GM12873 (cell line): ENCODE measurements at regions not wholly inside any gene's neighbourhood (a gene's known extent, or its start where the extent isn't known, plus 50 kb on each side); places are given as distances from the start of the nearest gene placed in this dataset.

Source experiments
- TF ChIP-seq, protein P1 (sequence below): IDR thresholded peaks from 2 replicates; pipeline ENCODE4 v1.5.1; 2012; ENCODE audit warnings: low read depth, mild to moderate bottlenecking, moderate library complexity, low read length, control low read depth; ENCODE audit not compliant: insufficient read depth; ENCODE audit errors: missing control alignments

DNA sequence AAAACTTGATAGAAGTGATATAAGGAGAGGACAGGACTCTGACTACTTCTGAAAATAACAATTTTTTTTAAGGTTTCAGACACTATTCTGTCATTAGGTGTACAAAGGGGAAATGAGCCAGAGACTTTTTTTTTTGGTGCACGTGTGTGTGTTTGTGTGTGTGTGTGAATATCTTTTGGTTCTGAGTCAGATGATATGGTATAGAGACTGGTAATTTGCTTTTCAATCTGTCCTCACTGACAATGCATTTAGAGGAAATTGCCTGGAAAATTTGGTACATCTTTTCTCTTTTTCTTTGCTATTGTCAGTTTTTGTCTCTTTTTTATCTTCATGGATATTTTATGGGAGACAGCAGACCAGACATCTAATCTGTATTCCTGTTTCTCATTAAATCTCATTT, 59.3 kb downstream of the DDIT4L start:
- TF ChIP-seq, protein P1, sequence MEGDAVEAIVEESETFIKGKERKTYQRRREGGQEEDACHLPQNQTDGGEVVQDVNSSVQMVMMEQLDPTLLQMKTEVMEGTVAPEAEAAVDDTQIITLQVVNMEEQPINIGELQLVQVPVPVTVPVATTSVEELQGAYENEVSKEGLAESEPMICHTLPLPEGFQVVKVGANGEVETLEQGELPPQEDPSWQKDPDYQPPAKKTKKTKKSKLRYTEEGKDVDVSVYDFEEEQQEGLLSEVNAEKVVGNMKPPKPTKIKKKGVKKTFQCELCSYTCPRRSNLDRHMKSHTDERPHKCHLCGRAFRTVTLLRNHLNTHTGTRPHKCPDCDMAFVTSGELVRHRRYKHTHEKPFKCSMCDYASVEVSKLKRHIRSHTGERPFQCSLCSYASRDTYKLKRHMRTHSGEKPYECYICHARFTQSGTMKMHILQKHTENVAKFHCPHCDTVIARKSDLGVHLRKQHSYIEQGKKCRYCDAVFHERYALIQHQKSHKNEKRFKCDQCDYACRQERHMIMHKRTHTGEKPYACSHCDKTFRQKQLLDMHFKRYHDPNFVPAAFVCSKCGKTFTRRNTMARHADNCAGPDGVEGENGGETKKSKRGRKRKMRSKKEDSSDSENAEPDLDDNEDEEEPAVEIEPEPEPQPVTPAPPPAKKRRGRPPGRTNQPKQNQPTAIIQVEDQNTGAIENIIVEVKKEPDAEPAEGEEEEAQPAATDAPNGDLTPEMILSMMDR: no peak

DNA sequence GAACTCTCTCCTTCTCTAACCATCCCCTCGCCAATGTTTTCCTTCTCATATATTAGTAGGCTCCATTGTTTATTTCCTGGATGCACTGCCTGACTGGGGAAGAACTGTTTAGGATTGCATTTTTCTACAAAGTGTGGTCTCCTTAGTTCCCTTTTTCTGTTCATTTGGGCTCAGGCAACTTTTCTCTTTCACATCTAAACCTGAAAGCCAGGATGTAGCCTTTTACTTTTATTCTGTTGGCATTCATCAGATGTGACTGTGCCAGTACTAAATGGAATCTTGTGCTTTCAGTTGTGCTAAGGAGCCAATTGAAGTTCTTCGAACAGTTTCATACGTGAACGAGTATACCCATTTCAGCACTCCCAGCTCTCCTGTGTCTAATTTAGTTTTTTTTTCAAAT, 59.8 kb downstream of the DDIT4L start:
- TF ChIP-seq, protein P1: no peak

- TF ChIP-seq, protein P1: no peak
These were observed 60.5 kb downstream of the DDIT4L start for GRCh38 chr4:100129774-100130173.

GRCh38 chr4:100128338-100128737, 61.9 kb downstream of the DDIT4L start:
- TF ChIP-seq, protein P1: no peak

GRCh38 chr4:100124715-100125114, 65.6 kb downstream of the DDIT4L start:
- TF ChIP-seq, protein P1: no peak

DNA sequence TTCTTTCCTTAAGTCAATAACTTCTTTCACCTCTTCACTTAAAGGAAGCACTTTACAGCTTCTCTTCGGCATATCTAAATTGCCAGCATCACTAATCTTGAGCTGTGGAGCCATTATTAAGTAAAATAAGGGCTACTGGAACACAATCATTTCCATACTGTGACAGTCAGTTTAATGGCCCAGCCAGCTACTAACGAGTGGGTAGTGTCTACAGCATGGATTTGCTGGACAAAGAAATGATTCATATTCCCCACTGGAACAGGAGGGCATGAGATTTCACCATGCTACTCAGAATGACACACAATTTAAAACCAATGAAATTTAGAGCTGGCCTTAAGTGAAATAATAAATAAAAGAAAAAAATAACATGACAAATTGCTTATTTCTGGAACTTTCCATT, 72.1 kb downstream of the DDIT4L start:
- TF ChIP-seq, protein P1: no peak

DNA sequence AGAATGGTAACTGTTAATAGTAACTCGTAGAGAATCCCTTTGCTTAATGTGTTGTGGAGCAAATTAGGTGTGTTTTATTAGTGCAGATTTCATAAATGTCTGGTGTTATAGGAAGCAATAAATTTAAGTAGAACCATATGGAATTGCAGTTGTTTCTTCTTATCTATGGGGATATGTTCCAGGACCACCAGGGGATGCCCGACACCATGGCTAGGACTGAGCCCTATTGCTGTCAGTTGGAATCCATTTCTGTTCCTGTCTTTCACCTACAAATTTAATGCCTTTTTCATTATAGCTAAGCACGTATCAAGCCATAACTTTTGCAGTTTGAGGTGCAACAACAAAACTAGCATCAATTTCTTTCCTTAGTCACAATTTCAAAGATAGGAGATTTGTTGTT, 72.5 kb downstream of the DDIT4L start:
- TF ChIP-seq, protein P1: no peak

DNA sequence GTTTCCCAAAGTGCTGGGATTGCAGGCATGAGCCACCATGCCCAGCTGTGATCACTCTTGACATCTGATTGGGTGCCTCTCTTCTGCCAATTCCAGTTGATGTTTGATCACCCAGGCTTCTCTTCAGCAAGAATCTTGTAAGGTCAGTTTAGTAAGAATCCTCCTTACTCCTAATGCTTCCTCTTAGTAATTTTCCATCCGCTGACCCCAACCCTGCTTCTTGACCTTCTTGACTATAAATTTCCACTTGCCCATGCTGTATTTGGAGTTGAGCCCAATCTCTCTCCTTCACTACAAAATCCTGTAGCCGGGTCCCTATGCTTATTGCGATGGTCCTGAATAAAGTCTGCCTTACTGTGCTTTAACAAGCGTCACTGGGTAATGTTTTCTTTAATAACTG, 75.4 kb downstream of the DDIT4L start:
- TF ChIP-seq, protein P1: no peak
